Calu3 (cell line): ENCODE measurements at regions not wholly inside any gene's neighbourhood (a gene's known extent, or its start where the extent isn't known, plus 50 kb on each side); places are given as distances from the start of the nearest gene placed in this dataset.

Source experiments
- BruUV-seq: library from RNA; stranded (reverse); fragments of 400-500 nt; replicated peaks from 2 replicates; lab custom pipeline; 2021; lab: Mats Ljungman, UMichigan
- CTCF ChIA-PET: fragments of 300-600 bp; sonication (Branson Sonifier 250); formaldehyde crosslinking; loops from one replicate; lab custom pipeline; 2022; ENCODE audit warnings: antibody characterized with exemption; lab: Charles Lee
- DNase-seq: peaks from one replicate; pipeline ENCODE4 v3.0.0; 2022
- H3K27ac Mint-ChIP-seq: one replicate; pipeline ENCODE4 v1.8.0; 2022; ENCODE audit warnings: mixed read lengths; ENCODE audit not compliant: unreplicated experiment
- H3K27me3 Mint-ChIP-seq: one replicate; pipeline ENCODE4 v1.8.0; 2022; ENCODE audit warnings: mixed read lengths; ENCODE audit not compliant: unreplicated experiment
- H3K36me3 Mint-ChIP-seq: one replicate; pipeline ENCODE4 v1.8.0; 2022; ENCODE audit warnings: mild to moderate bottlenecking, moderate library complexity, mixed read lengths; ENCODE audit not compliant: insufficient read depth, unreplicated experiment
- H3K4me1 Mint-ChIP-seq: one replicate; pipeline ENCODE4 v1.8.0; 2022; ENCODE audit warnings: mild to moderate bottlenecking, low read depth, mixed read lengths; ENCODE audit not compliant: unreplicated experiment
- H3K4me3 Mint-ChIP-seq: one replicate; pipeline ENCODE4 v1.8.0; 2022; ENCODE audit warnings: mild to moderate bottlenecking, low read depth, moderate library complexity, mixed read lengths; ENCODE audit not compliant: unreplicated experiment
- H3K9me3 Mint-ChIP-seq: one replicate; pipeline ENCODE4 v1.8.0; 2022; ENCODE audit warnings: low read depth, mixed read lengths; ENCODE audit not compliant: unreplicated experiment
- CTCF ChIP-seq: fragments of 200-600 bp; IDR thresholded peaks from one replicate; pipeline ENCODE4 v1.8.0; 2022; ENCODE audit warnings: antibody characterized with exemption; ENCODE audit not compliant: unreplicated experiment
- intact Hi-C: fragments of 100-400 bp; cut with micrococcal nuclease; formaldehyde crosslinking; loops from one replicate; pipeline ENCODE4 v1.10.0; 2022; ENCODE audit not compliant: unreplicated experiment

- no peaks in the 10 kb centered on the region for H3K4me1 Mint-ChIP-seq
- CTCF ChIA-PET = interaction anchor here (0.7 kb wide), 1 partner anchor 42 kb away, joined by 5 read pairs; no protein-coding TSS in a partner anchor
- TF ChIP-seq CTCF = no peak
- H3K27ac Mint-ChIP-seq = no peak overlapping the region
- no peak for DNase-seq
- H3K27me3 Mint-ChIP-seq = no peaks in the 10 kb centered on the region
- H3K4me3 Mint-ChIP-seq = no peak overlapping the region
- BruUV-seq = no TSS peak
- intact Hi-C loops = no loop called here
- H3K9me3 Mint-ChIP-seq = no peaks in the 10 kb centered on the region
- no peaks in the 10 kb centered on the region for H3K36me3 Mint-ChIP-seq
Measured at GRCh38 chr9:13868336-13868735, 445.6 kb downstream of the NFIB start.

GRCh38 chr9:13865869-13866268 is 448.1 kb downstream of the NFIB start:
- no peaks in the 10 kb centered on the region for H3K36me3 Mint-ChIP-seq
- H3K9me3 Mint-ChIP-seq = no peaks in the 10 kb centered on the region
- no peak overlapping the region for H3K4me3 Mint-ChIP-seq
- CTCF ChIA-PET = no interaction called here
- no peak overlapping the region for H3K27ac Mint-ChIP-seq
- no peaks in the 10 kb centered on the region for H3K27me3 Mint-ChIP-seq
- intact Hi-C loops = no loop called here
- DNase-seq = no peak
- BruUV-seq = no TSS peak
- no peak for TF ChIP-seq CTCF
- H3K4me1 Mint-ChIP-seq = no peaks in the 10 kb centered on the region

- BruUV-seq = no TSS peak
- DNase-seq = no peak
- Mint-ChIP-seq H3K27ac (no peak overlapping the region), H3K4me1 (no peaks in the 10 kb centered on the region), H3K27me3 (no peaks in the 10 kb centered on the region), H3K4me3 (no peak overlapping the region), H3K9me3 (no peaks in the 10 kb centered on the region), H3K36me3 (no peaks in the 10 kb centered on the region)
- no peak for TF ChIP-seq CTCF
- intact Hi-C loops = no loop called here
- CTCF ChIA-PET = no interaction called here
Measured at GRCh38 chr9:13863112-13863511, 450.8 kb downstream of the NFIB start.

GRCh38 chr9:13862654-13863053 is 451.3 kb downstream of the NFIB start:
- no peak for TF ChIP-seq CTCF
- Mint-ChIP-seq H3K36me3 (no peaks in the 10 kb centered on the region), H3K4me1 (no peaks in the 10 kb centered on the region), H3K27me3 (no peaks in the 10 kb centered on the region), H3K4me3 (no peak overlapping the region), H3K9me3 (no peaks in the 10 kb centered on the region), H3K27ac (no peak overlapping the region)
- BruUV-seq = no TSS peak
- intact Hi-C loops = no loop called here
- CTCF ChIA-PET = no interaction called here
- no peak for DNase-seq
